HG03469 (cell line): ENCODE measurements at regions not wholly inside any gene's neighbourhood (a gene's known extent, or its start where the extent isn't known, plus 50 kb on each side); places are given as distances from the start of the nearest gene placed in this dataset.
"Not testable (repeated sequence)": the region's sequence is repeated elsewhere in the genome, so short reads cannot be mapped to it uniquely, and the experiment has no call there.

Experiments used
- ATAC-seq: cut with Tn5 transposase; IDR thresholded peaks from one replicate; pipeline ENCODE4 v1.9.1; 2021; ENCODE audit warnings: mild to moderate bottlenecking, moderate library complexity, moderate number of reproducible peaks; ENCODE audit not compliant: unreplicated experiment

DNA sequence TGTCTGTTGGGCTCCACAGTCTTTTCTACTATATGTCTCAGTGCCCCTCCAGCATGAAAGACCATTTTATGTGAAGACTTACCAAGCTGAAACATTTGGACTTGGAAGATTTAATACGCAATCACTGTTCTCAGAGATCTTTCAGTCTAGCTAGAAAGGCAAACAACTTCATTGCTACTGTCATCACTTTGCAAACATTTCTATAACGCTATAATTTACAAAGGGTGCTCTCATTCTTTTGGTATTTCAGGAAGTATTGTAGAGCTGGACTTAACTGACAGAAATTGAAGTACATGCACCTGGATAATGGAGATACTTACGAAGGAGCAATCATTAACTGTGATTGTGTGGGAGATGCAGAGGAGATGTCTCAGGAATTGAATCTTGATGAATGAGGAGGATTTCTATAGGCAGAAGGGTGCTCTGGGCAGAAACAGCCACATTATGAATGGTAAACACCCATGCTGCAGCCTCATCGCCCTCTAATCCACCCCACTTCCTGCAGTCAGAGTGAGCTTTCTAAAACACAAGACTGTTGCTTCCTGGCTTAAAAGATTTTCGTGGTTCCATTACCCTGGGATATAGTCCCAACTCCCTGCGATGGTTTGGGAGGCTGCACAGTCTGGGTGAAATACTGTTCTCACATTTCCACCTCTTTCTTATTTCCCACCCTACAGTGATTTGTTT is 75.1 kb upstream of the GNG12 start:
- ATAC-seq = no peak

DNA sequence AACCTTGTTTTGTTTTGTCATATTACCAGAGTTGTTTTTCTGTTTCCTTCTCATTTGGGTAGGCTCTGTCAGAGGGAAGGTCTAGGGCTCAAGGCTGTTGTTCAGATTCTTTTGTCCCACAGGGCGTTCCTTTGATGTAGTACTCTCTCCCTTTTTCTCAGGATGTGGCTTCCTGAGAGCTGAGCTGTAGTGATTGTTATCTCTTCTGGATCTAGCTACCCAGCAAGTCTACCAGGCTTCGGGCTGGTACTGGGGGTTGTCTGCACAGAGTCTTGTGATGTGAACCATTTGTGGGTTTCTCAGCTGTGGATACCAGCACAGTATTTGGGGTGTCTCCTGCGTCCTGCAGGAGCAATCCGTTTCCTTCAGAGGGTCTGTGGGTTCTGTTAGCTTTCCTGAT is 74.2 kb upstream of the GNG12 start:
- ATAC-seq = not testable (repeated sequence)

DNA sequence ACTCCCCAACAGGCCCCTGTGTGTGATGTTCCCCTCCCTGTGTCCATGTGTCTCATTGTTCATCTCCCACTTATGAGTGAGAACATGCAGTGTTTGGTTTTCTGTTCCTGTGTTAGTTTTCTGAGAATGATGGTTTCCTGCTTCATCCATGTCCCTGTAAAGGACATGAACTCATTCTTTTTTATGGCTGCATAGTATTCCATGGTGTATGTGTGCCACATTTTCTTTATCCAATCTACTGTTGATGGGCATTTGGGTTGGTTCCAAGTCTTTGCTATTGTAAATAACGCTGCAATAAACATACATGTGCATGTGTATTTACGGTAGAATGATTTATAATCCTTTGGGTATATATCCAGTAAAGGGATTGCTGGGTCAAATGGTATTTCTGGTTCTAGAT is 72.7 kb upstream of the GNG12 start:
- ATAC-seq = not testable (repeated sequence)

DNA sequence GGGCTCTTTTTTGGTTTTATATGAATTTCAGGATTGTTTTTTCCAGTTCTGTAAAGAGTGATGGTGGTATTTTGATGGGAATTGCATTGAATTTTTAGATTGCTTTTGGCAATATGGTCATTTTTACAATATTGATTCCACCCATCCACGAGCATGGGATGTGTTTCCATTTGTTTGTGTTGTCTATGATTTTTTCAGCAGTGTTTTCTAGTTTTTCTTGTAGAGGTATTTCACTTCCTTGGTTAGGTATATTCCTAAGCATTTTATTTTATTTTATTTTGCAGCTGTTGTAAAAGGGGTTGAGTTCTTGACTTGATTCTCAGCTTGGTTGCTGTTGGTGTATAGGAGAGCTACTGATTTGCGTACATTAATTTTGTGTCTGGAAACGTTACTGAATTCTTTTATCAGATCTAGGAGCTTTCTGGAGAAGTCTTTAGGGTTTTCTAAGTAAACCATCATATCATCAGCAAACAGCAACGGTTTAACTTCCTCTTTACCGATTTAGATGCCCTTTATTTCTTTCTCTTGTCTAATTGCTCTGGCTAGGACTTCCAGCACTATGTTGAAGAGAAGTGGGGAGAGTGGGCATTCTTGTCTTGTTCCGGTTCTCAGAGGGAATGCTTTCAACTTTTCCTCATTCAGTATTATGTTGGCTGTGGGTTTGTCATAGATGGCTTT is 69.4 kb upstream of the GNG12 start:
- not testable (repeated sequence) for ATAC-seq

DNA sequence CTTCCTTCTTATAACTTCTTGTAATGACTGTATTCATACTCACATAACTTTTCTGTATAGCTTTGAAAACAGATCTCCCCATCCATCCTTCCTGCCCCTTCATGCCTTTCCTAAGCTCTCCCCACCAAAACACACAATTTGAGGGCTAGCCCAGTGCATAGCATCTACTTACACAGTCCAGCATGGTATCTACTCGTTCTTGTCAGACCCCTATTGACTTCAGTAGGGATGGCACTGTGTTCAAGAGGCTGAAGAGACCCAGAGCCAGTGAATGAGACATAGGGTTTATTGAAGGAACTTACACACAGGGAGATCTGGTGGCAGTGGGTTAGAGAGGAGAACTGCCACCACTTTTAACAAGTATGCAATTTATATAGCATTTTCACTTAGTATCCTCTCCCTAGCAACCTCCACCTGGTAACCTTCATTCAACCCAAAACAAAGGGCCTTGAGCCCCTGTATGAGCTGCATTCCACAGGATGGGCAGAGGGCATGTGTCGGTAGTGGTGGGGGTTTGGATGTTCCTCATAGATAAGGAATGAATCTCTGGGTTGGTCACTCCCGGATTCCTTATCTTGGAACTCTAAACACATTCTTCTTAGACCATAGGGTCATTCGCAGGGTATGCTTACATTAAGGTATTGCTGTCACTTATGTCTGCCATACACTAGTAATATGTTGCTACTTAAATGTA is 64.9 kb upstream of the GNG12 start:
- ATAC-seq = no peak

DNA sequence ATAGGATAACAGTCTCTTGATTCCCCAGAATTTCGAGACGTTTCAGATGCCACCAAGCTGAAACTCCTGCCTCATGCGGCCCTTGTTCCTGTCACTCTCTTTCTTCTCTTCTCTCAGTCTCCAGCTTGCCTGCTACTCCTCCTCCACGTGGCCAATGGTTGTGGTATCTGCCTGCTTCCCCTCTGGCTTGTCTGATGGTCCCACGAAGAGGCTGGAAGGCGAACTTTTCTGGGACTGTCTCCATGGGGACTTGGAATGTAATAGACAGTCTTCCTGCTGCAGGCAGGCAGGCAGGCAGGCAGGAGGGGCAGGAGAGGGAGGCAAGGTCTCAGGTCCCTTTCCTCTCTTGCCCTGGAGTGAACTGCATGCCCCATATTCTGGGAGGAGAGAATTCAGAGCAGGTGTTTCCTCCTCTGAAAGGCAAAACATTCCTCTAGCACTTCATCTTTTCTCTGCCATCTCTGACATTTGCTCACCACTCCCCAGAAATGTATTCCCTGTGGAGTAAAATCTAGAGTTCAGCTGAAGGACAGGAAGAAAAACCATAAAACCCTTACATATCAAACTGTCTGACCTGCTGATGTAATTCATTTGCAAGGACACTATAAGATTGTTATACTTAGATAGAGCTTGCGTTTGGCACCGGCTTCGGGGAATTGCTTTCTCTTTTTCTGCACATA is 64.1 kb upstream of the GNG12 start:
- peak; percentile 58 for ATAC-seq

DNA sequence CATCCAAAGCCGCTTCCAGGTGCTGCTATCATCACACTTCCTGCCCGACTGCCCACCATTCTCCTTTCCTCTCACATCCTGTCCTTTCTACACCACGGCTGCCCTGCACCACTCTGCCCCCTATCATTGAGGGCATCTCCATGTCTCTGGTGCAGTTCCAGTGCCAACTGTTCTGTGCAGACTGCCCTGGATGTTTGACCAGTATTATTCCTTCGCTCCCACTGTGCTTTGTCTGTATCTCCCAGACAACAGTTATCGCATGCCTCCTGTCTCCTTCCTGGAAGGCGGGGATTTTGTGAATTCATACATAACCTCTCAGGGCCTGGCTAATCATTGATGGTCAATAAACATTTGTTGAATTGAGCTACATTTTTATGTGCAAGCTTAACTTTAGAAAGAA is 63.6 kb upstream of the GNG12 start:
- ATAC-seq = no peak

DNA sequence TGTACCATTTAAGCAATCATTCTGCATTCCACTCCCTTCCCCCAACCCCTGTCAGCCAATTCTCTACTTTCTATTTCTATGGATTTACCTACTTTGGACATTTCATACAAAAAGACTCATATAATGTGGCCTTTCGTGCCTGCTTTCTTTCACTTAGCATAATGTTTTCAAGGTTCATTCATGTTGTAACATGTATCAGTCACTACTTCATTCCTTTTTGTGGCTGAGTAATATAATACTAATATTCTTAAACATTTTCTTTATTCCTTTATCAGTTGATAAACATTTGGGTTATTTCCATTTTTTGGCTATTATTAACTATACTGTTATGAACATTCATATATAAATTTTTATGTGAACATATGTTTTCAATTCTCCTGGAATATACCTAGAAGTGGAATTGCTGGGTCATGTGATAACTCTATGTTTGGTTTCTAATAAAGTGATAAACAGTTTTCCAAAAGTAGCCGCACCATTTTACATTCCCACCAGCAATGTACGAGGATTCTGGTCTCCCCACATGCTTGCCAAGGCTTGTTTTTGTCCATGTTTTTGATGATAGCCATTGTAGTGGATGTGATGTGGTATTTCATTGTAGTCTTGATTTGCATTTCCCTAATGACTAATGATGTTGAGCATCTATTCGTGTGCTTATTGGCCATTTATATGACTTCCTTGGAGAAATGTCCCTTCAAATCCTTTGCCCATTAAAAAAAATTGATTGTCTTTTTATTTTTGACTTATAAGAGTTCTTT is 61.9 kb upstream of the GNG12 start:
- no peak for ATAC-seq

DNA sequence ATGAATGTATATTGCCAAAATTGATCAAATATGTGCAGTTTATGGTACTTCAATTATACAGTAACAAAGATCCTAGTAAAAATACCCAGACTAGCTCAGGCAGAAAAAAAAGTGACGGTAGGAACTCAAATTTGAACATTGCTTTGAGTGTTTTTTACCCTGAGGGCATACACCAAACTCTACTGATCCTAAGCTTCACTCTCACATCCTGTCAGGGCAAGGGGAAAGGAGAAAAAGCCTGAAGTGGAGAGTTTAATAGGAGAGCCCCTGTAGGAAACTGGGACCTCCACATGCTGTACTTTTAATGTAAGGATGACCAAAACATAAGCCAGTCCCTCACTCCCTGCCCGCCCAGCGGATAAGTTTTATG is 59.8 kb upstream of the GNG12 start:
- no peak for ATAC-seq

DNA sequence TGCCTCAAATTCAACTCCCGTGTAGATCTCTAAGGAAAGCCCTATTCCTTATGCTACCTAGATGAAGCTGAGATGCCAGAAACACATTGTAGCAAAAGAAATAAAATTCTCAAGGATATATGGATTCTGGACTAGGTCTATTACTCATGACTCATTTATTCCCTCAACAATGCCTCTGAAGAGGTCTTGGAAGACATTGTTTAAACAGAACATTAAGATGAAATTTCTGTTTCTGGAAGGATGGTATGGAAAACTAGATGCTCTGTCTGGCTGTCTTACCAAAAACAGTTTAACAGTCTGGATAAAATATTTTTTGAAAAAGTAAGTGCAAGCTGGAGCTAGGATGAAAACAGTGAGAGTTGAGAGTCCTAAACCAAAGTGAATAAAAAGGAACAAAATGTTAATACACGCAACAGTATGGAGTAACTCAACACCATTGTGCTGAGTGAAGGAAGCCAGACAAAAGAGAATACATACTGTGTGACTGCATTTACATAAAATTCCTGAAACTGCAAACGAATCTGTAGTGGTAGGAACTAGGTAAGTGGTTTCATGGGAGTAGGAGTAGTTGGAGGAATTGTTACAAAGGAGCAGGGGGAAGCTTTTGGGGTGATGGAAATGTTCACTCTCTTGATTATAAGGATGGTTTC is 59.3 kb upstream of the GNG12 start:
- no peak for ATAC-seq

DNA sequence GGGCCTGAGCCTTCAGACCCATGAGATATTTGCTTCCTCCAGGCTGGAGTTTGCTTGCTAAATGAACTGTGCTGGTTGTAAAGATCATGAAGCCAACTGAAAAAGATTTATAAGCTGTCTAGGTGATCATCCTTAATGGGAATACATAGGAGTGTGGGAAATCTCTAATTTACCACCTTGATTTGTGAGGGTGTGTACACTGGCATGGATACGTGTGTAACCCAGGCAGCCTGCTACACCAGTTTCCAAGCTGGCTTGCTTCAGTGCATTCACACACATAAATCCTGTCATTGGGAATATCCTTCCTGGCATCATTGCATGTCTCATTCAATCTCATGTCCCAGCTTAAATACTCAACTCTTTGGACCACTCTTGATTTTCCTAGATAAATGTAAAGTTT is 57.6 kb upstream of the GNG12 start:
- ATAC-seq = no peak

DNA sequence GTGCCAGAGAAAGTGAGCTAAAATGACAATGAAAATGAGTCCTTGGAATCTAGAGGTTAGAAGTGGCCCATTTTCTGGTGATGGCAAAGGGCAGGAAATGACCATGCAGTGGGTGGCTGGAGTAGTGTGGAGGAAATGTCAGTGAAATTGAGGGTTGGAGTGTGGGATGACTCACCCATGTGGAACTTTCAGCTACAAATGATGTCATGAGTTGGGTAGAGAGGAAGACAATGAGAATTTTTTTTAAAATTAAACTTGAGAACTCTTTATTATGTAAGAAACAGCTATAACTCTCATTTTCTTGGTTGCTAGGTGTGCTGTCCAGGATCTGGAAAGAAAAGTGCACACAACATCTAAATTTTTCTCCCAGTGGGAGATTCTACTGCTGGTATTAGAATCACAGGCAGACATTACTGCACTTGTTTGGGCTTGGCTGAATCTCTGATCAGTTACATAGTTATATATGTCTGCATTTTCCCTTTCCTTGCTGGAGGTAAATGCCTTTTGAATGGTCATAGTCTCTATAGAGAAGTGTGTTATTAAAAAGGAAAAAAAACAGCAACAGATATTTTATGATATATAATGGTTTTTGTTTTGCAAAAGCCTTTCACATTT is 56.8 kb upstream of the GNG12 start:
- ATAC-seq = no peak

DNA sequence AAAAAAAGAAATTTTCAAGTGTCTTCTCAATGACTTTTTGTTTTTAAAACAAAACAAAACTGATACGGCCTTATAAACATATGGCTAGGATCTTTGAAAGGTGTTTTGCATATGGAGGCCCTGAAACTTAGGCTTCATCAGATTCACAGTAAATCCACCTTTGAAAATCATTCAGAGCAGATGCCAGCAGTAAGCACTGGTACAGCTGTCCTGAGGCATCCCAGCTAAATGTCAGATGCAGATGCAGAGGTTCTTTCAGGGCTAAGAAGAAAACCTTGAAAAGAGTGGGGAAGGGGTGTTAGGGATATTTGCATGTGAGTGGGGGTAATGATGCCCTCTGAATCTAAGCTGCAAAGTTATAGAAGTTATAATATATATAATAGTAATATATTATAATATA is 56.2 kb upstream of the GNG12 start:
- no peak for ATAC-seq

DNA sequence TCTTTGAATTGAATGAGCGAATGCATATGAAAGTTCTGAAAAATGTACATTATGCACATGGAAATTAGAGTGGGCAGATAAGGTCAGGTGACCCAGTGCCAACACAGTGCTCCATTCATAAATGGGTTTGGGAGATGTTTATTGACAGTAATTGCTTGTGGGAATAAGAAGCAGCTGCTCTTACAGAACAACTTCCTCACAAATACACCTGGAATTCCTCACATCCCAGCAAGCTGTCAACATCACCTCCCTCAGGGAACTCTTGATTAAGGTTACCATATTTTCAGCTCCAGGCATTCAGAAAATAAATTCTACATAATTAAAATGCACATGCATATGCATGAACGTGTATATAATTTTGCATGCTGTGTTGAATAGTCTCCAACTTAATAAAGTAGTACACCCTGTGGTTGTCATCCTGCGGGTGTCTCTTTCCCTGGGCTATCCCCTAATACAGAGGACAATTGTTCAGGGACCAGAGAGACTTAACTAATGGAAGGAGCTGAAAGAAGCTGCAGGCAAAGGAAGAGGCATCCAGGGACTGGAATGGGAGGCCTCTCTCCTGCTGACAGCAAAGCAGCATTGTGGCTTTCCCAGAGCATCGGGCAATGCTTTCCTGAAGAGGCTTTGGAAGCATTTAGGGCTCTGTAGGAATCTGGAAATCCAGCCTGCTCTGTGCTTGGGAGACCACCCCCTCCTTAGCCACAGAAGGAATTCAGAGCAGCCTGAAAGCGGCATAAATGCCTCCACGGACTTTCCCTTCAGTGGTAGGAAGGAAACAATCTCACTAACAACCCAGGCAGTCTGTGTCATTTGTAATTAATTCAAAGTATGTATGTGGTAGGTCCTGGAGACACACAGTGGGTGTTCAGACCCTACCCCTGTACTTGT is 55.2 kb upstream of the GNG12 start:
- no peak for ATAC-seq

DNA sequence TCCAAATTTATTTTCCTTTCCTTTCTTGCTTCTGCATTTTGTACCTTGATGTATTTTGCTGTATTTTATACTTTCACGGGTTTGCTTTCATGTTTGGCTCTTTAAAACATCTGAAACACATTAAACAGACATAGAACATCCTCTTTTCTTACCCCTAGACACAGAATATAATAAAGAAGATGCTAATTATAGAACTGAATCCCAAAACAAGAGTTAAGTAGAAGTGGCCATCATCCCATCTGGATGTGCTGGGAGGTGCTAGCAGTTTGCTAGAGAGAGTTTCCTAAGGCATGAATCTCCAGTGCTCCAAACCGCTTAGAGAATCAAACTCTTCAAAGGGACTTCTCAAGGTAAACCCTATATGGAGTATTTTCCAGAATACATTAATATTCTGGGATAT is 53.9 kb upstream of the GNG12 start:
- no peak for ATAC-seq

DNA sequence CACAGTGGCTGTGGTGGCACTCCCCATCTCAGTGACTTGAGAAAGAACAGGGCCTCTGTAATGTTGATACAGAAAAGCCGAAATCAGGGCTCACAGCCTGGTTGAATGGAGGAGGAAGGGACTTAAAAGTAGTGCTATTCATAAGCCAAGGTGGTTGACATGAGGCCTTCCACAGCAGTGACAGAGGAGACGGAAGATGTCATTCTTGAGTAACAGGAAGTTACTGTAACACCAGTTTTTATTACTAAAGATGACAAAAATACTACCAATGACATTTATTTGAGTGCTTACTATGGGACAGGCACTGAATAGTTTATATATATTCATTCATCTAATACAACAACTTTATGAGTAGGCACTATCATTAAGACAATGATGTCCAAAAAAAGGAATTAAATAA is 52.8 kb upstream of the GNG12 start:
- no peak for ATAC-seq

DNA sequence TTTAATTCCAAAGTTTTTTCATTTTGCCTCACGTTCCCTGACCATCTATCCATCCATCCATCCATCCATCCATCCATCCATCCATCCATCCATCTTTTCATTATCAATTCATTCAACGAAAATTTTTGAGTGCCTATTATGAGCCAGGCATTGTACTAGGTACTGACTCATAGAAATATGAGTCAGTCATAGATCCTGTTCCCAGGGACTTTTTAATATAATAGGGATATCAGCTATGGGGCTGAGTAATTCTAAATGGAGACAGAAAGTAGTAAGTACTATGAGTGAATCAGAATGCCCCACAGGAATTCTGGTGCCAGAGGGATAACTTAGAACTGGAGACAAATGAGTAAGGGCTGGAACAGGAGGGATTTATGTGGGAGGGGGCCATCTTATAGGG is 49.8 kb upstream of the GNG12 start:
- ATAC-seq = no peak
